A549 (cell line): ENCODE measurements at regions not wholly inside any gene's neighbourhood (a gene's known extent, or its start where the extent isn't known, plus 50 kb on each side); places are given as distances from the start of the nearest gene placed in this dataset.

Experiments
- ATAC-seq, 2 experiments: fragments of 200-7000 bp in 1 of 2; fragments of >200 bp in 1 of 2; cut with Nextera tagmentation in 1 of 2; cut with Tn5 transposase in 1 of 2; 3 replicates each; pipeline versions ENCODE4 v1.8.0 to v1.9.1; 2018 to 2020; ENCODE audit warnings: mild to moderate bottlenecking in 1 of 2, moderate library complexity in 1 of 2
- CTCF ChIA-PET: fragments of 300-600 bp; sonication (Branson Sonifier 250); formaldehyde crosslinking; extraction: SDS; loops from one replicate; lab custom pipeline; 2021; ENCODE audit warnings: antibody characterized with exemption, inconsistent platforms; lab: Yijun Ruan, JAX
- POLR2A ChIA-PET: fragments of 350-600 bp; formaldehyde crosslinking; extraction: SDS; loops from one replicate; lab custom pipeline; 2021; ENCODE audit warnings: antibody characterized with exemption, inconsistent platforms; lab: Yijun Ruan, JAX
- DNase-seq, 2 experiments: peaks; one replicate each; pipeline versions ENCODE4 v3.0.0 to v3.0.0-alpha.2; 2011 to 2016; ENCODE audit warnings: low read depth in 1 of 2, low spot score in 1 of 2
- FAIRE-seq: peaks from 2 replicates; lab custom pipeline; 2011; peaks lifted over from hg19 to GRCh38; lab: Jason Lieb, UNC
- H3K27ac ChIP-seq, 2 experiments: fragments of >200 bp; sonication (Bioruptor Twin); formaldehyde crosslinking; 3 replicates each; pipeline ENCODE4 v1.5.1; 2016 to 2017
- H3K4me1 ChIP-seq: fragments of >200 bp; sonication (Bioruptor Twin); formaldehyde crosslinking; 3 replicates; pipeline ENCODE4 v1.6.1; 2016
- H3K4me2 ChIP-seq: fragments of >200 bp; sonication (Bioruptor Twin); formaldehyde crosslinking; 3 replicates; pipeline ENCODE4 v1.6.1; 2016
- H3K4me3 ChIP-seq: fragments of >200 bp; sonication (Bioruptor Twin); formaldehyde crosslinking; 3 replicates; pipeline ENCODE4 v1.5.1; 2016
- H3K9me3 ChIP-seq: fragments of >200 bp; sonication (Bioruptor Twin); formaldehyde crosslinking; 3 replicates; pipeline ENCODE4 v1.6.1; 2016
- BCL3 ChIP-seq: fragments of >200 bp; sonication (Bioruptor Twin); formaldehyde crosslinking; IDR thresholded peaks from 3 replicates; pipeline ENCODE4 v1.6.1; 2016
- BHLHE40 ChIP-seq: IDR thresholded peaks from 2 replicates; pipeline ENCODE4 v1.6.1; 2012; ENCODE audit warnings: low read depth, low read length, inconsistent platforms
- CBX2 ChIP-seq: fragments of 200-600 bp; sonication (generic); IDR thresholded peaks from 2 replicates; pipeline ENCODE4 v1.6.1; 2016; ENCODE audit warnings: low read depth, mild to moderate bottlenecking, borderline replicate concordance
- CEBPB ChIP-seq, 2 experiments: fragments of >200 bp in 1 of 2; sonication (Bioruptor Twin) in 1 of 2; formaldehyde crosslinking in 1 of 2; IDR thresholded peaks; 2 replicates each; pipeline ENCODE4 v1.6.1; 2012 to 2016
- ESRRA ChIP-seq: fragments of 150-350 bp; IDR thresholded peaks from 2 replicates; pipeline ENCODE4 v1.6.1; 2014; ENCODE audit warnings: mild to moderate bottlenecking, low read length, borderline replicate concordance
- FOSL2 ChIP-seq, 2 experiments: fragments of 450-650 bp in 1 of 2; fragments of >200 bp in 1 of 2; sonication (Bioruptor Twin) in 1 of 2; formaldehyde crosslinking; IDR thresholded peaks; 2 replicates each; pipeline versions ENCODE4 v1.5.0 to v1.6.1; 2016 to 2020; ENCODE audit warnings: mild to moderate bottlenecking in 1 of 2, moderate library complexity in 1 of 2
- GATA3 ChIP-seq: IDR thresholded peaks from 2 replicates; pipeline ENCODE4 v1.6.1; 2012; ENCODE audit warnings: borderline replicate concordance
- HDAC2 ChIP-seq: fragments of 200-600 bp; sonication (generic); IDR thresholded peaks from 2 replicates; pipeline ENCODE4 v1.6.1; 2016
- HES2 ChIP-seq: fragments of >200 bp; sonication (Bioruptor Twin); formaldehyde crosslinking; IDR thresholded peaks from 2 replicates; pipeline ENCODE4 v1.6.1; 2016
- JUNB ChIP-seq: fragments of >200 bp; sonication (Bioruptor Twin); formaldehyde crosslinking; IDR thresholded peaks from 2 replicates; pipeline ENCODE4 v1.6.1; 2016
- KDM5A ChIP-seq: fragments of 200-600 bp; sonication (generic); IDR thresholded peaks from 2 replicates; pipeline ENCODE4 v1.6.1; 2016; ENCODE audit warnings: antibody characterized with exemption, mild to moderate bottlenecking
- MAFK ChIP-seq: fragments of 450-650 bp; IDR thresholded peaks from 2 replicates; pipeline ENCODE4 v1.6.1; 2014; ENCODE audit not compliant: partially characterized antibody
- MAZ ChIP-seq: fragments of 150-350 bp; IDR thresholded peaks from 2 replicates; pipeline ENCODE4 v1.6.1; 2014; ENCODE audit warnings: antibody characterized with exemption, low read depth, low read length, borderline replicate concordance
- NR3C1 ChIP-seq: fragments of >200 bp; sonication (Bioruptor Twin); formaldehyde crosslinking; IDR thresholded peaks from 3 replicates; pipeline ENCODE4 v1.6.1; 2017
- PBX3 ChIP-seq: IDR thresholded peaks from 2 replicates; pipeline ENCODE4 v1.6.1; 2012
- POLR2A ChIP-seq: IDR thresholded peaks from 2 replicates; pipeline ENCODE4 v1.6.1; 2012; ENCODE audit warnings: mild to moderate bottlenecking, low read length
- RAD21 ChIP-seq, 2 experiments: fragments of >200 bp in 1 of 2; sonication (Bioruptor Twin) in 1 of 2; formaldehyde crosslinking in 1 of 2; IDR thresholded peaks in 1 of 2; conservative IDR thresholded peaks in 1 of 2; 2 replicates in 1 of 2; 3 replicates in 1 of 2; pipeline ENCODE4 v1.6.1; 2012 to 2018; ENCODE audit warnings: inconsistent platforms in 1 of 2
- RARB ChIP-seq: fragments of 250-450 bp; sonication (Bioruptor Pico); IDR thresholded peaks from 2 replicates; pipeline ENCODE4 v1.8.0; 2021; ENCODE audit warnings: mild to moderate bottlenecking, moderate library complexity
- RFX5 ChIP-seq: fragments of 450-650 bp; IDR thresholded peaks from 2 replicates; pipeline ENCODE4 v1.7.1; 2014; ENCODE audit warnings: antibody characterized with exemption, mild to moderate bottlenecking, moderate library complexity
- SMC3 ChIP-seq: fragments of >200 bp; sonication (Bioruptor Twin); formaldehyde crosslinking; IDR thresholded peaks from 3 replicates; pipeline ENCODE4 v1.6.1; 2018; ENCODE audit warnings: inconsistent platforms
- TFCP2L1 ChIP-seq: fragments of 250-450 bp; sonication (Bioruptor Pico); IDR thresholded peaks from 2 replicates; pipeline ENCODE4 v1.5.0; 2021; ENCODE audit warnings: mild to moderate bottlenecking
- ZFP36 ChIP-seq: fragments of 450-650 bp; IDR thresholded peaks from 2 replicates; pipeline ENCODE4 v1.6.1; 2014; ENCODE audit warnings: borderline replicate concordance; ENCODE audit not compliant: partially characterized antibody
- WGBS: methylation state at CpG from one replicate; pipeline ENCODE4 v1.1.6; 2017; ENCODE audit errors: missing lambda C conversion rate; 5-methylcytosine and 5-hydroxymethylcytosine counted together
- TF ChIP-seq, protein P1 (sequence below): fragments of 200-600 bp; sonication (generic); IDR thresholded peaks from 2 replicates; pipeline ENCODE4 v1.6.1; 2016; ENCODE audit warnings: antibody characterized with exemption, mild to moderate bottlenecking, moderate library complexity
- TF ChIP-seq, protein P2 (sequence below): fragments of 250-450 bp; sonication (Bioruptor Pico); IDR thresholded peaks from 2 replicates; pipeline ENCODE4 v1.5.0; 2020; ENCODE audit warnings: low read depth, mild to moderate bottlenecking, moderate library complexity

DNA sequence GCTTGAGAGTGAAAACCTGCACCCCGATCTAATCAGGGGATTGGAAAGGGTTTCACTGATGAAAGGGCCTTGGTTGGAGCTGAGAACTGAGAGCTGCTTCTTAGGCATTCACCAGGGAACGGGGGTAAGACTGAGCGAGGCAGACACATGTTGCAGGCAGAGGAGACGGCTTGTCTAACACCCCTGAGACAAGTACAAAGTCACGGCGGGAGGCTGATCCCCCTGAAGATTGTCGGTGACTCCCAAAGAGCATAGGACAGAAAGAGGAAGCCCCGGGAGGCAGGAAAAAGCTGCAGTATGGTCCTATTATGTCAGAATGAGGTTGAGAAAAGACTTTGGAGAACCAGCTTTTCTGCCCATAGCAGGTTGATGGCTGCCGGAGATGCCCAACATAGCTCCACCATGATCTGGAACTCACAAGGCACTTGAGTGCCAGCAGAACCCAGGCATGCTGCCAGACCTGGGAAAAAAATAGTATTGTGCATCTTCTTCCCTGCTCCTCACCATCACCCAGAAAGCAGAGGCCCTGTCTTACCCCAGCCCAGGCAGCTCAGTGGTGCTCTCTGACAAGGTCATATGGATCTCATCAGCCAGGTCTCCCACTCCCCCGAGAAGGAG, 463.9 kb upstream of the PROX1 start:
- no peaks in the 10 kb centered on the region for H3K4me1 ChIP-seq
- H3K27ac ChIP-seq: no peak overlapping the region
- no peak for FAIRE-seq
- WGBS: 27% methylated on average over 10 of the region's 10 CpGs
- no peak for ATAC-seq
- H3K9me3 ChIP-seq: no peaks in the 10 kb centered on the region
- ChIA-PET CTCF (no interaction called here), POLR2A (no interaction called here)
- no peak overlapping the region for H3K4me2 ChIP-seq
- no peak overlapping the region for H3K4me3 ChIP-seq
- DNase-seq: no peak
- no peak for TF ChIP-seq RARB (CRISPR knock-in tag)
- no peak for TF ChIP-seq BCL3
- no peak for TF ChIP-seq ESRRA
- TF ChIP-seq RAD21 (conservative IDR thresholded peaks at IDR 0.05 in 1 of 2, IDR thresholded peaks at IDR 0.05 in 1 of 2): no peak
- TF ChIP-seq PBX3: no peak
- no peak for TF ChIP-seq TFCP2L1 (CRISPR knock-in tag)
- no peak for TF ChIP-seq GATA3
- no peak for TF ChIP-seq HES2
- TF ChIP-seq, protein P1, sequence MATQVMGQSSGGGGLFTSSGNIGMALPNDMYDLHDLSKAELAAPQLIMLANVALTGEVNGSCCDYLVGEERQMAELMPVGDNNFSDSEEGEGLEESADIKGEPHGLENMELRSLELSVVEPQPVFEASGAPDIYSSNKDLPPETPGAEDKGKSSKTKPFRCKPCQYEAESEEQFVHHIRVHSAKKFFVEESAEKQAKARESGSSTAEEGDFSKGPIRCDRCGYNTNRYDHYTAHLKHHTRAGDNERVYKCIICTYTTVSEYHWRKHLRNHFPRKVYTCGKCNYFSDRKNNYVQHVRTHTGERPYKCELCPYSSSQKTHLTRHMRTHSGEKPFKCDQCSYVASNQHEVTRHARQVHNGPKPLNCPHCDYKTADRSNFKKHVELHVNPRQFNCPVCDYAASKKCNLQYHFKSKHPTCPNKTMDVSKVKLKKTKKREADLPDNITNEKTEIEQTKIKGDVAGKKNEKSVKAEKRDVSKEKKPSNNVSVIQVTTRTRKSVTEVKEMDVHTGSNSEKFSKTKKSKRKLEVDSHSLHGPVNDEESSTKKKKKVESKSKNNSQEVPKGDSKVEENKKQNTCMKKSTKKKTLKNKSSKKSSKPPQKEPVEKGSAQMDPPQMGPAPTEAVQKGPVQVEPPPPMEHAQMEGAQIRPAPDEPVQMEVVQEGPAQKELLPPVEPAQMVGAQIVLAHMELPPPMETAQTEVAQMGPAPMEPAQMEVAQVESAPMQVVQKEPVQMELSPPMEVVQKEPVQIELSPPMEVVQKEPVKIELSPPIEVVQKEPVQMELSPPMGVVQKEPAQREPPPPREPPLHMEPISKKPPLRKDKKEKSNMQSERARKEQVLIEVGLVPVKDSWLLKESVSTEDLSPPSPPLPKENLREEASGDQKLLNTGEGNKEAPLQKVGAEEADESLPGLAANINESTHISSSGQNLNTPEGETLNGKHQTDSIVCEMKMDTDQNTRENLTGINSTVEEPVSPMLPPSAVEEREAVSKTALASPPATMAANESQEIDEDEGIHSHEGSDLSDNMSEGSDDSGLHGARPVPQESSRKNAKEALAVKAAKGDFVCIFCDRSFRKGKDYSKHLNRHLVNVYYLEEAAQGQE: no peak
- no peak for TF ChIP-seq BHLHE40
- TF ChIP-seq RFX5: no peak
- no peak for TF ChIP-seq MAFK
- TF ChIP-seq SMC3: no peak
- no peak for TF ChIP-seq CEBPB (IDR thresholded peaks at IDR 0.05)
- no peak for TF ChIP-seq POLR2A

GRCh38 chr1:213526306-213526705, 461.5 kb upstream of the PROX1 start:
- no peak for FAIRE-seq
- Histone ChIP-seq H3K4me2 (no peak overlapping the region), H3K27ac (no peak overlapping the region), H3K4me3 (no peak overlapping the region), H3K4me1 (no peaks in the 10 kb centered on the region), H3K9me3 (no peaks in the 10 kb centered on the region)
- DNase-seq: no peak
- CTCF ChIA-PET: no interaction called here
- POLR2A ChIA-PET: no interaction called here
- 44% methylated on average over 4 of the region's 4 CpGs for WGBS
- ATAC-seq: no peak
- TF ChIP-seq MAFK: no peak
- TF ChIP-seq TFCP2L1 (CRISPR knock-in tag): no peak
- TF ChIP-seq RARB (CRISPR knock-in tag): no peak
- TF ChIP-seq HES2: no peak
- TF ChIP-seq KDM5A: no peak
- TF ChIP-seq NR3C1: no peak
- no peak for TF ChIP-seq JUNB
- TF ChIP-seq HDAC2: no peak
- no peak for TF ChIP-seq RFX5
- no peak for TF ChIP-seq PBX3
- no peak for TF ChIP-seq ZFP36
- no peak for TF ChIP-seq MAZ
- no peak for TF ChIP-seq CBX2
- no peak for TF ChIP-seq FOSL2 (IDR thresholded peaks at IDR 0.05)
- no peak for TF ChIP-seq FOSL2 (CRISPR knock-in tag; IDR thresholded peaks at IDR 0.05)
- TF ChIP-seq, protein P2, sequence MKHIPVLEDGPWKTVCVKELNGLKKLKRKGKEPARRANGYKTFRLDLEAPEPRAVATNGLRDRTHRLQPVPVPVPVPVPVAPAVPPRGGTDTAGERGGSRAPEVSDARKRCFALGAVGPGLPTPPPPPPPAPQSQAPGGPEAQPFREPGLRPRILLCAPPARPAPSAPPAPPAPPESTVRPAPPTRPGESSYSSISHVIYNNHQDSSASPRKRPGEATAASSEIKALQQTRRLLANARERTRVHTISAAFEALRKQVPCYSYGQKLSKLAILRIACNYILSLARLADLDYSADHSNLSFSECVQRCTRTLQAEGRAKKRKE (CRISPR knock-in tag): no peak
- no peak for TF ChIP-seq BCL3
